ENCODE measurements at regions not wholly inside any gene's neighbourhood (a gene's known extent, or its start where the extent isn't known, plus 50 kb on each side); places are given as distances from the start of the nearest gene placed in this dataset.

- 0% methylated on average over 1 of the region's 1 CpG for WGBS (ENCODE audit: insufficient coverage, low coverage, missing lambda C conversion rate)
- Histone ChIP-seq H3K79me2 (ENCODE audit: control insufficient read depth, insufficient read depth, low read length) (no peaks in the 10 kb centered on the region), H3K9me3 (replicated peaks; ENCODE audit: control insufficient read depth, insufficient read depth, low read depth, low read length) (no peaks in the 10 kb centered on the region), H3K27me3 (ENCODE audit: control insufficient read depth in 2 of 2, insufficient read depth in 2 of 2, low read length in 2 of 2) (no peaks in the 10 kb centered on the region), H3K9me1 (ENCODE audit: control insufficient read depth, insufficient read depth, low read length) (no peaks in the 10 kb centered on the region), H3K36me3 (ENCODE audit: control insufficient read depth, insufficient read depth, low read length) (no peaks in the 10 kb centered on the region), H3K27ac (ENCODE audit: extremely low read depth, low read depth, low read length) (no peak overlapping the region), H3K4me3 (no peak overlapping the region), H3K4me2 (ENCODE audit: insufficient read depth, low read length) (no peak overlapping the region), H3K9ac (ENCODE audit: insufficient read depth in 1 of 2, low read depth in 2 of 2, low read length in 2 of 2) (no peak overlapping the region), H3K4me1 (replicated peaks in 1 of 2; ENCODE audit: control insufficient read depth in 2 of 2, insufficient read depth in 2 of 2, low read length in 2 of 2) (no peaks in the 10 kb centered on the region), H4K20me1 (replicated peaks; ENCODE audit: control insufficient read depth, insufficient read depth, low read length) (no peaks in the 10 kb centered on the region), H2AFZ (ENCODE audit: low read depth, low read length) (no peak overlapping the region)
- no TSS peak for BruUV-seq (replicated peaks)
- DNase-seq (ENCODE audit: extremely low read depth in 1 of 4, low spot score in 3 of 4) (no peak), FAIRE-seq (no peak), ATAC-seq (no peak)
- in situ Hi-C loops (cut with MboI) = no loop called here
- POLR2A ChIA-PET = no interaction called here
- intact Hi-C loops (cut with micrococcal nuclease) = no loop called here
- CTCF ChIA-PET (ENCODE audit: low intra/inter-chr PET ratio) = no interaction called here
- TF ChIP-seq ZNF140 (CRISPR knock-in tag; IDR thresholded peaks at IDR 0.05) (no peak), ZNF583 (CRISPR knock-in tag; IDR thresholded peaks at IDR 0.05) (no peak), STAT6 (CRISPR knock-in tag; IDR thresholded peaks at IDR 0.05) (no peak), ZNF146 (CRISPR knock-in tag; IDR thresholded peaks at IDR 0.05; ENCODE audit: unreplicated experiment) (no peak), SIX5 (IDR thresholded peaks at IDR 0.05; ENCODE audit: borderline replicate concordance in 1 of 2, insufficient read depth in 1 of 2, low read depth in 1 of 2, low read length in 2 of 2) (no peak), ZNF766 (CRISPR knock-in tag; conservative IDR thresholded peaks at IDR 0.05) (no peak), HES1 (IDR thresholded peaks at IDR 0.05; ENCODE audit: low read depth) (no peak), ZNF592 (IDR thresholded peaks at IDR 0.05) (no peak), ZNF584 (CRISPR knock-in tag; IDR thresholded peaks at IDR 0.05; ENCODE audit: low read depth) (no peak), KAT8 (IDR thresholded peaks at IDR 0.05; ENCODE audit: low read depth) (no peak), HMGXB4 (CRISPR knock-in tag; IDR thresholded peaks at IDR 0.05) (no peak), ZNF717 (CRISPR knock-in tag; IDR thresholded peaks at IDR 0.05) (no peak), ZNF511 (CRISPR knock-in tag; IDR thresholded peaks at IDR 0.05) (no peak), CTBP1 (IDR thresholded peaks at IDR 0.05; ENCODE audit: borderline replicate concordance) (no peak)
Measured at GRCh38 chr1:58197811-58198210, 348.7 kb downstream of the OMA1 start.

Measured in K562 (cell line).